ENCODE measurements at regions not wholly inside any gene's neighbourhood (a gene's known extent, or its start where the extent isn't known, plus 50 kb on each side); places are given as distances from the start of the nearest gene placed in this dataset.
"Not testable (repeated sequence)": the region's sequence is repeated elsewhere in the genome, so short reads cannot be mapped to it uniquely, and the experiment has no call there.

DNA sequence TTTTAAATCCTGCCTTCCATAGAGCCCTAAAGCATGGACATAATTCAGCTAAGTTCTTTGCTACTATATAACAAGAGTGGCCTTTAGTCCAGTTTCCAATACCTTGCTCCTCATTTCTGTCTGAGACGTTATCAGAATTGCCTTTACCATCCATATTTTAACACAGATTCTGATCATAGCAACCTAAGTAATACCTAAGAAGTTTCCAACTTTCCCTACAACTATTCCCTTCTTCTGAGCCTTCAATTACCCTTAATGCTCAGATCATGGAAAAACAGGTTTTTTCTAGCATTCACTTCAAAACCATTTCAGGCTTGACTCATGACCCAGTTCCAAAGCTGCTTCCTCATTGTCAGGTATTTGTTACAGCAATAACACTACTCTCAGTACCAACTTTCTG, 367.1 kb downstream of the C6orf118 start:
- no peak overlapping the region for H3K4me3 Mint-ChIP-seq
- H3K27me3 Mint-ChIP-seq (ENCODE audit: insufficient read depth): no peaks in the 10 kb centered on the region
- no peak for DNase-seq (ENCODE audit: low spot score)
- no peaks in the 10 kb centered on the region for H3K9me3 Mint-ChIP-seq
- no peaks in the 10 kb centered on the region for H3K4me1 Mint-ChIP-seq (ENCODE audit: low read depth)
- no peaks in the 10 kb centered on the region for H3K36me3 Mint-ChIP-seq (ENCODE audit: low read depth)
- intact Hi-C loops (cut with micrococcal nuclease): no loop called here
- H3K27ac Mint-ChIP-seq: no peak overlapping the region

DNA sequence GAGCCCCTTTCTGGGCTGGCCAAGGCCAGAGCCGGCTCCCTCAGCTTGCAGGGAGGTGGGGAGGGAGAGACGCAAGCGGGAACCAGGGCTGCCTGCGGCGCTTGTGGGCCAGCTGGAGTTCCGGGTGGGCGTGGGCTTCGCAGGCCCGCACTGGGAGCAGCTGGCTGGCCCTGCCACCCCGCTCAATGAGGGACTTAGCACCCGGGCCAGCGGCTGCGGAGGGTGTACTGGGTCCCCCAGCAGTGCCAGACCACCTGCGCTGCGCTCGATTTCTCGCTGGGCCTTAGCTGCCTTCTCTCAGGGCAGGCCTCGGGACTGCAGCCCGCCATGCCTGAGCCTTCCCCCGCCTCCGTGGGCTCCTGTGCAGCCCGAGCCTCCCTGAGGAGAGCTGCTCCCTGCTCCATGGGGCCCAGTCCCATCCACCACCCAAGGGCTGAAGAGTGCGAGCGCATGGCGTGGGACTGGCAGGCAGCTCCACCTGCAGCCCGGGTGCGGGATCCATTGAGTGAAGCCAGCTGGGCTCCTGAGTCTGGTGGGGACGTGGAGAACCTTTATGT, 376.1 kb downstream of the C6orf118 start:
- H3K9me3 Mint-ChIP-seq; H3K4me3 Mint-ChIP-seq; intact Hi-C loops (cut with micrococcal nuclease): not testable (repeated sequence)

DNA sequence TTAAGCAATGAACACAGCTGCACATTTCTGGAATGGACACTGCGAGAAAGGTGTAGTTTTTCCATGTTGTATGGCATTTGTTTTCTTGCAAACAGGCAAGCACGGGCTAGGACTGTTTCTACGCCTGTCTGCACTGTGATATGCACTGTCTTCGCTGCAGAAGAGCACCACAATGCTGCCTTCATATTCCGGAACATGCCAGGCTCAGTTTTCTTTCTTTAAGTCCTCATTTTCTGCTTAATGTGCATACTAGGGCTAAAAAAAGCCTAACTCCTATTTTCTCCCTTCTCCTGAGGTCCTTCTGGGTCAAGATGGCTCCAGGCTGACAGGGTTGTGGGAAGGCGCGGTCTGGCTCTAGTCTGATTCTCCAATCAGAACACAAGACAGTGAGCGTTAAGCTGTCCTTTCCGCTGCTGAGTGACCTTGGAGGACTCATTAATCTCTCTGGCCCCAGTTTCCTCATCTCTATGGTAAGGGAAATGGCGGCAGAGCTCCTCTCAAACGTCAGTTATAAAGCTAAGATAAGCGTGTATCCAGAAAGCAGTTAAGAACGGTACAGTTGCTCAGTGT, 379.9 kb downstream of the C6orf118 start:
- no peak overlapping the region for H3K4me3 Mint-ChIP-seq
- H3K27me3 Mint-ChIP-seq (ENCODE audit: insufficient read depth): no peaks in the 10 kb centered on the region
- peaks cover 6% of the 10 kb centered on the region for H3K9me3 Mint-ChIP-seq
- no peaks in the 10 kb centered on the region for H3K4me1 Mint-ChIP-seq (ENCODE audit: low read depth)
- no peak for DNase-seq (ENCODE audit: low spot score)
- intact Hi-C loops (cut with micrococcal nuclease): loop anchor here (10.0 kb wide), 1 partner anchor 975 kb away; no protein-coding TSS in a partner anchor
- H3K27ac Mint-ChIP-seq: no peak overlapping the region
- no peaks in the 10 kb centered on the region for H3K36me3 Mint-ChIP-seq (ENCODE audit: low read depth)

More for the DNA sequence above, 376.1 kb downstream of the C6orf118 start:
- not testable (repeated sequence) for H3K36me3 Mint-ChIP-seq (ENCODE audit: low read depth); H3K4me1 Mint-ChIP-seq (ENCODE audit: low read depth); DNase-seq (ENCODE audit: low spot score); H3K27ac Mint-ChIP-seq; H3K27me3 Mint-ChIP-seq (ENCODE audit: insufficient read depth)

DNA sequence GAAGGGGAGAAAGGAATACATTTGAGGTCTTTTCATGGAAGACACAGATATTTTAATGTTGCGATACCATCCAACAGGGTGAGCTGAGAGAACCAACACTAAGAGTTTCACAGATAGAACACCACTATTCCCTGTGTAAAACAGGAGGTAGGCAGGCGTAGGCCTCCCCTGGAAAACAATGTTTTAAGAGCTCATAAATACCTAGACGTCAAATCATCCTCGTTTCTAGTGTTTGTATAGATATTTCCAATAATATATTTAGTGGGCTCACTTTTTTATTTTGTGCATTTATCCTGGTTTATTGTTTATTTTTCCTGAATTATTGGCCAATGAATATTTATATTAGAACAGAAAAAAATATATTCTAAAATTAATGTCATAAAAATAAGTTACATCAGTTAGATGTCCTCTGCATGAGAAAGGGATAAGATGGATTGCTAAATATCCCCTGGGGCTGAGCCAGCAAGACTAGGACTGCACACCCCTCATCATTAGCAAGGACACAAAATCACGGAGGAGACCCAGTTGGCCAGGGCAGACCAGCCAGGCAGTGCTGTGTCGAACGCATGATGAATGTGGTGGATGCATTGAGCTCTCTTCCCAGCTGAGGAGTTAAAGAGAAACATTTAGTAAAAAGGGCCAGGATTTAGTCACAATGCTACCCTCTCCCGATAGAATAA, 380.5 kb downstream of the C6orf118 start:
- no peak for DNase-seq (ENCODE audit: low spot score)
- Mint-ChIP-seq H3K4me1 (ENCODE audit: low read depth) (no peaks in the 10 kb centered on the region), H3K4me3 (no peak overlapping the region), H3K36me3 (ENCODE audit: low read depth) (no peaks in the 10 kb centered on the region), H3K27ac (no peak overlapping the region), H3K9me3 (peaks cover 6% of the 10 kb centered on the region), H3K27me3 (ENCODE audit: insufficient read depth) (no peaks in the 10 kb centered on the region)
- intact Hi-C loops (cut with micrococcal nuclease): loop anchor here (10.0 kb wide), 1 partner anchor 974 kb away; no protein-coding TSS in a partner anchor

DNA sequence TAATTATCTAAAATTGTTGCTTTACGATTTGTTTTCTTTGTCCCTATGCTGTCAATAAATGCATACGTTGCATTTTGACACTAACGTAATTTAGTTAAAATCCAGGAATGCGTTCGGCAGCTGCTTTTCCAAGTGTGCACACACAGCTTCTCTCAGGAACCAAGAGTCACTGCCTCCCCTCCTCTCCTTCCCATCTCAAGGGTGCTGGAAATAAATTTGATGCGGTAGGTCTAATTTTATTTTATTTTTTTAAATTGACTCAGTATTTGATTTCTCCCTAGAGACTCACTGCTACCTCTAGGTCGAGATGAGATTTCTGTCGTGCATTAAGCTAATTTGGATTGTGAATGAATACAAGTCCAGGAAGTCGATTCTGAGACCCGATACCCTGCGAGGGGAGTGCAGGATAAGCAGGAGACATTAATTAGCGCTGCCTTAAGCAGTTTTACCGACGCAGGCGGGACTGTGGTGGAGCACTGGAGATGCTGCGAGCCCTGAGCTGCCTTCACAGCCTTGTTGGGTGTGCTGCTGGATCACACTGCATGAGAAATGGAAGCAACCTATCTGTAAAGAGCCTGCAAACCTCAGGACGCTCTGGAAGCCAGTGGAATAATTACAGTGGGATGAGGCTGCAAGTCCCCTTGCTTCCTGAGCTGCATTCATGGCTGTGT, 381.2 kb downstream of the C6orf118 start:
- Mint-ChIP-seq H3K27me3 (ENCODE audit: insufficient read depth) (no peaks in the 10 kb centered on the region), H3K4me1 (ENCODE audit: low read depth) (no peaks in the 10 kb centered on the region), H3K4me3 (no peak overlapping the region), H3K36me3 (ENCODE audit: low read depth) (no peaks in the 10 kb centered on the region), H3K9me3 (peaks cover 6% of the 10 kb centered on the region), H3K27ac (no peak overlapping the region)
- intact Hi-C loops (cut with micrococcal nuclease): loop anchor here (10.0 kb wide), 1 partner anchor 973 kb away; no protein-coding TSS in a partner anchor
- DNase-seq (ENCODE audit: low spot score): no peak

DNA sequence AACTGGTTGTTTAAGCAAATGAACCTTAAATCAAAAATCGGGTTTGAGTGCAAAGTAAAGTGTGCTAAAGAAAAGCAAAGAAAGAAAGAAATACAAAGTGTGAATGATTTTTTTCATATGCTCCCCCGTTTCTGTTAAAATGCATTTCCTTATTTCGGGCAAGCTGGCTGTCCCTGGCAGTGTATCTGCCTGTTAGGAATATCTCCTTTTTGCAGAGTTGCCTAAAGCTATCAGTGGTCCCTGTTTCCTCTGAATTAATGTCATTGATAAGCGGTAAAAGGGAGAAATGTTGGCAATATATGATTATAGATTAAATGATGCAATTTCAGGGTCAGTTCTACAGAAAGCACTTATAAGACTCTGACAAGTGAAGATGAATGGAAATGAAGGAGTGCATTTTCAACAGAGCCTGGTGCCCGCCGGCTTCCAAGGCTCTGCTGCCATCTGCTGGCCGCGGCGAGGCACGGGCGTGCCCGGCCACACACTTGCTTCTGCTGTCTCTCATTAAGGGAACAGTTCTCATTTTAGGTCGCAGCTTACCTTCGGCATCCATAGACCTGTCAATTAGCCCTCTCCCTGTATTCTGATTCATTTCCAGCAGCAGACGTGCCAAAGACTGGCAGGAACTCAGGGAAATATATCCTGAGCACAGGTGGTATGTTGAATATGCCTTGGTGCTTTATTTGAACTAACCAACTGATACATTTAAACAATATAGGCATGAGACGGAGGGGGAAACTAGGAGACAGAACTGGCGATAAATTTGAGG, 381.9 kb downstream of the C6orf118 start:
- H3K4me1 Mint-ChIP-seq (ENCODE audit: low read depth): no peaks in the 10 kb centered on the region
- peak; percentile 18 for DNase-seq (ENCODE audit: low spot score)
- no peak overlapping the region for H3K27ac Mint-ChIP-seq
- no peak overlapping the region for H3K4me3 Mint-ChIP-seq
- intact Hi-C loops (cut with micrococcal nuclease): loop anchor here (10.0 kb wide), 1 partner anchor 973 kb away; no protein-coding TSS in a partner anchor
- no peaks in the 10 kb centered on the region for H3K27me3 Mint-ChIP-seq (ENCODE audit: insufficient read depth)
- H3K9me3 Mint-ChIP-seq: peaks cover 2% of the 10 kb centered on the region
- H3K36me3 Mint-ChIP-seq (ENCODE audit: low read depth): no peaks in the 10 kb centered on the region

DNA sequence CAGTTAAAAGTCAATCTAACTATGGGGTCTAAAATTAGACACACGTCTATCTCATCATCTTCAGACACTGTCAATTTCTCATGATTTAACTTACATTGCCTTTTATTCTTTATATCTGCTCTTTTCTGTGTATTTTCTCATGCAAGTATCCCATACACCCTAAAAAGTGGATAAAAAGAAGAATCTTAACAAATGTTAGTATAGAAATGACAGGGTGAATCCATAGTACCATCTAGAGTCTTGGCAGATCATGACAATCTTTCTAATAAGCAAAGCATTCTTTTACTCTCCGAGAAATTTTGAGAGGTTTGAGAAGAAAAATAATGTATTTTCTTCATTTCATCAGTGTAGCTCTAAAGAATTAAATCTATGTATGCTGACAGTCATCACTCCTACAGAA, 382.7 kb downstream of the C6orf118 start:
- Mint-ChIP-seq H3K4me3 (no peak overlapping the region), H3K9me3 (no peaks in the 10 kb centered on the region), H3K4me1 (ENCODE audit: low read depth) (no peaks in the 10 kb centered on the region), H3K36me3 (ENCODE audit: low read depth) (no peaks in the 10 kb centered on the region), H3K27ac (no peak overlapping the region), H3K27me3 (ENCODE audit: insufficient read depth) (no peaks in the 10 kb centered on the region)
- DNase-seq (ENCODE audit: low spot score): no peak
- intact Hi-C loops (cut with micrococcal nuclease): loop anchor here (10.0 kb wide), 1 partner anchor 972 kb away; no protein-coding TSS in a partner anchor

DNA sequence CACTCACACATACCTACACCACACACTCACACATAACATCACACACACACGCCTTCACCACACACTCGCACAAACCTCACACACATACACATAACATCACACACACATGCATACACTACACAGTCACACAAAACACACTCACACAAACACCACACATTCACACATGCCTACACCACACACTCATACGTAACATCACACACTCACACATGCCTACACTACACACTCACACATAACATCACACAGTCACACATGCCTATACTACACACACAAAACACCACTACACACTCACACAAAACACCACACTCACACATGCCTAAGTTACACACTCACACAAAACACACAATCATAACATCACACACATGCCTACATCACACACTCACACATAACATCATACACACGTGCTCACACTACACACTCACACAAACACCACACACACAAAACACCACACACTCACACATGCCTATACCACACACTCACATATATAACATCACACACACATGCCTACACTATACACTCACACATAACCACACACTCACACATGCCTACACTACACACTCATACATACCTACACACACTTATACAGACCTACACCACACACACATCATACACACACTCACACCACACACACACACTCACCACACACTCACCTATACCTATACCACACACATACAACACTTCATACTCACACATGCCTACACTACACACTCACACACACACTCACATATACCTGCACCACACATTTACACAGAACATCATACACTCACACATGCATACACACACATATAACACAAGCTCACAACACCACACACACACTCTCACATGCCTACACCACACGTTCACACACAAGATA, 383.5 kb downstream of the C6orf118 start:
- intact Hi-C loops (cut with micrococcal nuclease): loop anchor here (10.0 kb wide), 1 partner anchor 971 kb away; no protein-coding TSS in a partner anchor
- H3K9me3 Mint-ChIP-seq: no peaks in the 10 kb centered on the region
- H3K4me1 Mint-ChIP-seq (ENCODE audit: low read depth): no peaks in the 10 kb centered on the region
- no peak for DNase-seq (ENCODE audit: low spot score)
- no peak overlapping the region for H3K27ac Mint-ChIP-seq
- H3K27me3 Mint-ChIP-seq (ENCODE audit: insufficient read depth): no peaks in the 10 kb centered on the region
- H3K36me3 Mint-ChIP-seq (ENCODE audit: low read depth): no peaks in the 10 kb centered on the region
- no peak overlapping the region for H3K4me3 Mint-ChIP-seq

DNA sequence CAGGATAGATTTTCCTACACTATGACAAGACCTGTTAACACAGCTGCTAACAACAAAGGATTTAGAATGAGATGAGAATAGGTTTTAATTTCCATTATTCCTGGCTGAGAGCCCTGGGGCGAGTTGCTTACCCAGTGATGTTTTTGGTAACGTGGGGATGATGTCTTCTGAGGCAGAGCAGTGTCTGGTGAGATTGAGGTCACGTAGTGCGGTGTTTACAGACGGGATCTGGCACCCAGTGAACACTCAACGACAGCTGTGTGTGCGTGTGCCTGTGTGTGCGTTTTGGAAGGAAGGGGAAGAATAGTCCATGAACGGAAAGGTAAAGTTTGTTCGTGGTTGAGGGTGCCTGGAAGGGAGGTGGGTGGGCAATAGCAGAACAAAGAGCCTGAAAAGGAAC, 384.7 kb downstream of the C6orf118 start:
- Mint-ChIP-seq H3K4me1 (ENCODE audit: low read depth) (no peaks in the 10 kb centered on the region), H3K9me3 (no peaks in the 10 kb centered on the region), H3K27ac (no peak overlapping the region), H3K4me3 (no peak overlapping the region), H3K27me3 (ENCODE audit: insufficient read depth) (no peaks in the 10 kb centered on the region), H3K36me3 (ENCODE audit: low read depth) (no peaks in the 10 kb centered on the region)
- no peak for DNase-seq (ENCODE audit: low spot score)
- intact Hi-C loops (cut with micrococcal nuclease): loop anchor here (10.0 kb wide), 1 partner anchor 970 kb away; no protein-coding TSS in a partner anchor

DNA sequence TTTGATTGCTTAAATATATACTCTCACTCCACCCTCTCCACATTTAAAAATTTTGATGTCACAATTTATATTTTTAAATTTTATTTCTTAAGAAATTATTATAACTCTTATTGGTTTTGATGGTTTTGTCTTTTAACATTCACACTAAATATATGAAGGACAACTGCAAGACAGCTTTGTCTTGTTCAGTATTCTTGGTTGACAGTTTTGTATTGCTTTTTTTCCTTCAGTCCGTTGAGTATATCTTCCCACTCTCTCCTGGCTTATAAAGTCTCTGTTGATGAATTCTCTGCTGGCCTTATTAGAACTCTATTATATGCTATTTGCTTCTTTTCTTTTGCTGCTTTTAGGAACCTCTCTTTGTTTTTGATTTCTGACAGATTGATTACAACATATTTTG, 392.2 kb downstream of the C6orf118 start:
- no peak overlapping the region for H3K27ac Mint-ChIP-seq
- DNase-seq (ENCODE audit: low spot score): no peak
- no peaks in the 10 kb centered on the region for H3K4me1 Mint-ChIP-seq (ENCODE audit: low read depth)
- H3K9me3 Mint-ChIP-seq: no peaks in the 10 kb centered on the region
- intact Hi-C loops (cut with micrococcal nuclease): no loop called here
- no peaks in the 10 kb centered on the region for H3K27me3 Mint-ChIP-seq (ENCODE audit: insufficient read depth)
- no peaks in the 10 kb centered on the region for H3K36me3 Mint-ChIP-seq (ENCODE audit: low read depth)
- no peak overlapping the region for H3K4me3 Mint-ChIP-seq

DNA sequence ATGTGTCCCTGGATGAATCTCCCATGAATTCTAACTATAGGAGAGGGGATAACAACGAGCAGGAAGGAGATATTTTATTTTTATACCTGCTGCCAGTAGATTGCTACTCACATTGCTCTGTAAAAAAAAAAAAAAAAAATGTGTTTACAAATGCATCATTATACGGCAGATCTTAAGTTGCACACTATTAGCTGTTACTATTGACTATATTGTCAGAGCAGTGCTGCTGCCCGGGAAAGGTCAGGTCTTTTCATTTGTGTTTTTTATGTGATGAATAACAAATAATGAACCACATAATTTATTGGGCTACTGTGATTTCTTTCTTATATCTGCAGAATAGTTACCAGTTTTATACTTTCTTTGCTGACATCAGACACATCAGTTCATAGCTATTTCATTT, 393.3 kb downstream of the C6orf118 start:
- Mint-ChIP-seq H3K9me3 (no peaks in the 10 kb centered on the region), H3K4me1 (ENCODE audit: low read depth) (no peaks in the 10 kb centered on the region), H3K4me3 (no peak overlapping the region), H3K27me3 (ENCODE audit: insufficient read depth) (no peaks in the 10 kb centered on the region), H3K27ac (no peak overlapping the region), H3K36me3 (ENCODE audit: low read depth) (no peaks in the 10 kb centered on the region)
- no peak for DNase-seq (ENCODE audit: low spot score)
- intact Hi-C loops (cut with micrococcal nuclease): no loop called here
